Stimulated activated CD4-positive, alpha-beta T cell treated with anti-CD3 and anti-CD28 coated beads, Interleukin-4, amount 100 ng/mL, for 24 hours (primary cell): ENCODE measurements at regions not wholly inside any gene's neighbourhood (a gene's known extent, or its start where the extent isn't known, plus 50 kb on each side); places are given as distances from the start of the nearest gene placed in this dataset.
"Not testable (repeated sequence)": the region's sequence is repeated elsewhere in the genome, so short reads cannot be mapped to it uniquely, and the experiment has no call there.

Experiments
- DNase-seq: peaks from one replicate; pipeline ENCODE4 v3.0.0-alpha.2; 2020

- no peak for DNase-seq
These were observed 333.6 kb upstream of the RUNX1 start for GRCh38 chr21:35382696-35383095.

- no peak for DNase-seq
These were observed 332.7 kb upstream of the RUNX1 start for GRCh38 chr21:35381743-35382310.

- DNase-seq = not testable (repeated sequence)
These were observed 331.2 kb upstream of the RUNX1 start for GRCh38 chr21:35380304-35380703.

GRCh38 chr21:35378881-35379280, 329.8 kb upstream of the RUNX1 start:
- DNase-seq = no peak

GRCh38 chr21:35377505-35378090, 328.5 kb upstream of the RUNX1 start:
- no peak for DNase-seq

- no peak for DNase-seq
These were observed 327.5 kb upstream of the RUNX1 start for GRCh38 chr21:35376406-35377135.

- DNase-seq = no peak
These were observed 326.0 kb upstream of the RUNX1 start for GRCh38 chr21:35375115-35375514.

GRCh38 chr21:35373998-35374397, 324.9 kb upstream of the RUNX1 start:
- DNase-seq = no peak

GRCh38 chr21:35372201-35372600, 323.1 kb upstream of the RUNX1 start:
- no peak for DNase-seq

- DNase-seq = no peak
These were observed 321.6 kb upstream of the RUNX1 start for GRCh38 chr21:35370671-35371070.

- DNase-seq = no peak
These were observed 321.0 kb upstream of the RUNX1 start for GRCh38 chr21:35370071-35370470.

GRCh38 chr21:35368326-35368725, 319.2 kb upstream of the RUNX1 start:
- no peak for DNase-seq

GRCh38 chr21:35367553-35367952, 318.5 kb upstream of the RUNX1 start:
- no peak for DNase-seq

GRCh38 chr21:35366394-35367080, 317.4 kb upstream of the RUNX1 start:
- no peak for DNase-seq

- DNase-seq = no peak
These were observed 314.4 kb upstream of the RUNX1 start for GRCh38 chr21:35363458-35363857.

GRCh38 chr21:35361988-35362387, 312.9 kb upstream of the RUNX1 start:
- no peak for DNase-seq

GRCh38 chr21:35360870-35361570, 311.9 kb upstream of the RUNX1 start:
- no peak for DNase-seq

GRCh38 chr21:35359076-35359475, 310.0 kb upstream of the RUNX1 start:
- no peak for DNase-seq

GRCh38 chr21:35358008-35358407, 308.9 kb upstream of the RUNX1 start:
- DNase-seq = no peak

- no peak for DNase-seq
These were observed 308.1 kb upstream of the RUNX1 start for GRCh38 chr21:35357041-35357780.

GRCh38 chr21:35354078-35354477, 305.0 kb upstream of the RUNX1 start:
- no peak for DNase-seq

GRCh38 chr21:35352793-35353192, 303.7 kb upstream of the RUNX1 start:
- DNase-seq = no peak
